ENCODE measurements at regions not wholly inside any gene's neighbourhood (a gene's known extent, or its start where the extent isn't known, plus 50 kb on each side); places are given as distances from the start of the nearest gene placed in this dataset.

GRCh38 chr2:150188177-150188576, 299.3 kb downstream of the RND3 start:
- DNase-seq: no peak
- H3K36me3 ChIP-seq: no peaks in the 10 kb centered on the region
- no peaks in the 10 kb centered on the region for H3K4me1 ChIP-seq
- no peak overlapping the region for H3K4me3 ChIP-seq
- 56 to 72% (median 61%) methylated on average over 4 of the region's 4 CpGs for WGBS, 5 donors
- no peak for TF ChIP-seq POLR2A (IDR thresholded peaks at IDR 0.05)
- no peak for TF ChIP-seq CTCF (IDR thresholded peaks at IDR 0.05 in 8 of 11, conservative IDR thresholded peaks at IDR 0.05 in 3 of 11)
- no peak for TF ChIP-seq POLR2AphosphoS5 (IDR thresholded peaks at IDR 0.05)
- H3K9me3 ChIP-seq: peaks cover 0 to 14% (median 0%) of the 10 kb centered on the region in 8 donors
- no peaks in the 10 kb centered on the region for H3K27me3 ChIP-seq (replicated peaks in 1 of 7)
- intact Hi-C loops (cut with DNase I; ENCODE audit: low total_unique reads): no loop called here
- H3K27ac ChIP-seq: no peak overlapping the region

GRCh38 chr2:150182566-150183235, 304.8 kb downstream of the RND3 start:
- H3K27me3 ChIP-seq (replicated peaks in 1 of 7): no peaks in the 10 kb centered on the region
- H3K4me3 ChIP-seq: no peak overlapping the region
- peaks cover 0 to 15% (median 0%) of the 10 kb centered on the region in 8 donors for H3K9me3 ChIP-seq
- no peak for DNase-seq
- H3K36me3 ChIP-seq: no peaks in the 10 kb centered on the region
- intact Hi-C loops (cut with DNase I; ENCODE audit: low total_unique reads): no loop called here
- H3K27ac ChIP-seq: no peak overlapping the region
- no peak for TF ChIP-seq CTCF (IDR thresholded peaks at IDR 0.05 in 8 of 11, conservative IDR thresholded peaks at IDR 0.05 in 3 of 11)
- no peak for TF ChIP-seq POLR2A (IDR thresholded peaks at IDR 0.05)
- TF ChIP-seq POLR2AphosphoS5 (IDR thresholded peaks at IDR 0.05): no peak
- 55 to 64% (median 61%) methylated on average over 5 of the region's 5 CpGs for WGBS, 5 donors
- no peaks in the 10 kb centered on the region for H3K4me1 ChIP-seq

- H3K27ac ChIP-seq: no peak overlapping the region
These were observed 308.9 kb downstream of the RND3 start for GRCh38 chr2:150178591-150178990.

More at GRCh38 chr2:150178591-150178990, 308.9 kb downstream of the RND3 start:
- no peak for DNase-seq
- Histone ChIP-seq H3K4me1 (no peaks in the 10 kb centered on the region), H3K36me3 (no peaks in the 10 kb centered on the region), H3K9me3 (peaks cover 0 to 15% (median 0%) of the 10 kb centered on the region in 8 donors), H3K27me3 (replicated peaks in 1 of 7) (no peaks in the 10 kb centered on the region), H3K4me3 (no peak overlapping the region)
- intact Hi-C loops (cut with DNase I; ENCODE audit: low total_unique reads): no loop called here
- TF ChIP-seq POLR2A (IDR thresholded peaks at IDR 0.05): no peak
- TF ChIP-seq CTCF (IDR thresholded peaks at IDR 0.05 in 8 of 11, conservative IDR thresholded peaks at IDR 0.05 in 3 of 11): no peak
- no peak for TF ChIP-seq POLR2AphosphoS5 (IDR thresholded peaks at IDR 0.05)

All from spleen (tissue), 11 donors.